Stomach smooth muscle (tissue), 2 donors: ENCODE measurements at regions not wholly inside any gene's neighbourhood (a gene's known extent, or its start where the extent isn't known, plus 50 kb on each side); places are given as distances from the start of the nearest gene placed in this dataset.

Experiments used
- H3K27ac ChIP-seq: one replicate; pipeline ENCODE4 v1.7.0; 2013; ENCODE audit warnings: mild to moderate bottlenecking, low read length, inconsistent platforms
- H3K27me3 ChIP-seq, 2 donors: one replicate each; pipeline ENCODE4 v1.7.0; 2013; ENCODE audit warnings: low read length in 2 of 2; ENCODE audit not compliant: insufficient read depth in 2 of 2, control insufficient read depth in 1 of 2
- H3K36me3 ChIP-seq, 2 donors: one replicate each; pipeline ENCODE4 v1.7.0; 2013; ENCODE audit warnings: low read length in 2 of 2; ENCODE audit not compliant: control insufficient read depth in 2 of 2, insufficient read depth in 2 of 2
- H3K4me1 ChIP-seq: one replicate; pipeline ENCODE4 v1.7.0; 2013; ENCODE audit warnings: low read length; ENCODE audit not compliant: control insufficient read depth, insufficient read depth
- H3K4me3 ChIP-seq, 2 donors: one replicate each; pipeline ENCODE4 v1.7.0; 2013; ENCODE audit warnings: low read length in 2 of 2
- H3K9ac ChIP-seq, 2 donors: one replicate each; pipeline ENCODE4 v1.7.0; 2013; ENCODE audit warnings: low read length in 2 of 2, mild to moderate bottlenecking in 1 of 2
- H3K9me3 ChIP-seq, 2 donors: one replicate each; pipeline ENCODE4 v1.7.0; 2013; ENCODE audit warnings: low read length in 2 of 2; ENCODE audit not compliant: control insufficient read depth in 2 of 2
- donor health status: healthy.
- donor health status: Pancreatic carcinoma.

DNA sequence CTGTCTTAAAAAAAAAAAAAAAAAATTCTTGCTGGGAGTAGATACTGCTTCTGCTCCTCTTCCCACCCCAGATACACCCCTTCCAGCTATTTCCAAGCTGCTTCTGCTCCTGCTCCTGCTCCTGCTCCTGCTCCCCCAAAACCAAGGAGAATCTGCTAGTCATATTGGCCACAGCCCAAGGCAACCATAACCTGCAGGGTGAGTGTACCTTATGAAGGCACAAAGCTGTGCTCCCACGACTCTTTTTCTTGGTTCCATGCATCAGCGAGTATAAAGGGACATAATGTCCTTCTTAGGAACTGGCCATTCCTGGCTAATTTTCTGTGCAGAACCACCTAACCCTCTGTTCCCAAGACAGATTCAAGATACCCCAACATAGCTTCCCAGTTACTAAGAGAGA is 129.5 kb upstream of the CDK1 start:
- Histone ChIP-seq H3K4me1 (no peaks in the 10 kb centered on the region), H3K4me3 (no peak overlapping the region), H3K27ac (no peak overlapping the region), H3K9me3 (no peaks in the 10 kb centered on the region), H3K27me3 (no peaks in the 10 kb centered on the region), H3K36me3 (no peaks in the 10 kb centered on the region), H3K9ac (no peak overlapping the region)

DNA sequence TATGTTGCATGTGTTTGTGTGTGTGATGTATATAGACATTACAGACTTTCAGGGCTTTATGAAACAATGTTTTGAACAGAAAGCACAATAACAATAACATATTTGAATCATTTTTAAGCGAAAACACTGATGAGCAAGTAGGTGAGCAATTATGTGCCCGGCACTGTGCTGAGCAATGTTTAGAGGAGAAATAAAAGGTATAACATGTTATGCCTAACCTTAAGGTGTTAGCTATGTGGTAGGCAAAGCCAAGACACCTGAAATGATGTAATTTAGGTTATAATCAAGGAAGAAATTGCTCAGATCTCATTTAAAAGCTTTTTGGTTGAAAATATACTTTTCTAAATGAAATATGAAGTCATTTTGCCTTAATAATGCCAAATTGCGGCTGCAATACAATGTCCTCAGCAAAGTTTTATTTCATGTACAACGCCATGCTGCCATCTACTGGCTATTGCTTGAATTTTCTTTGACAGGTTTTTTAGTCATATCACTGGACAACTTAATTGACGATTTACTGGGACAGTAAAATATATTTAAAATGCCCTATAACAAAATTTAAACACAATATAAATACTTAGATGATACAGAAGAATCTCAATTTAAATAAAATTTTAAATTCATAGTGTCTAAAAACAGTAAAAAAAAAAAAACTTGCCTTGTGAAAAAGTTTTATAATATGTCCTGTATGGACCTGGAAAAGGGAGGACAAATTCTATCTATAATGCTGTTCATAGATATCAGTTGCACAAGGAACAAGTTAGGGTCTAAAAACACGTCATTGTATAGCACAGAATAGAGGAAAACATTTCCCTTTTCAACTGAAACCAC is 131.1 kb upstream of the CDK1 start:
- Histone ChIP-seq H3K36me3 (no peaks in the 10 kb centered on the region), H3K9ac (no peak overlapping the region), H3K9me3 (no peaks in the 10 kb centered on the region)

DNA sequence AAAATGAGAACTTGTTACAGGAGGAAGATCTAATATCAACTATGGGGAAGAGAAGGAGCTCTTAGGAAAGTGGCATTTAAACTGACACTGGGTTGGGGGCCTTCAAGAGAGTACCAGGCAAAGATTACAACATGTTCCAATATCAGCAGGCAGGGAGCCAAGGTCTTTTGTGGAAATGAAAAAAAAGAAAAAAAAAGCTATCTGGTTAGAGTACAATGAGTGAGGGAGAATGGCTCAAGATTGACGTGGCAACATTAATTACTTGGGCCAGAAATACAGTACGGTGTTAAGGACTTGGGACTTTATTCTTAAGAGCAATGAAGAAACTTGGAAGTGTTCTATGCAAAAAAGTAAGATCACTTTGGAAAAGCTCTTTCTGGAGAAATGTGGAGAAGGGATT is 132.3 kb upstream of the CDK1 start:
- Histone ChIP-seq H3K36me3 (no peaks in the 10 kb centered on the region), H3K9ac (no peak overlapping the region), H3K4me3 (no peak overlapping the region), H3K27me3 (no peaks in the 10 kb centered on the region), H3K9me3 (no peaks in the 10 kb centered on the region), H3K4me1 (no peaks in the 10 kb centered on the region), H3K27ac (no peak overlapping the region)

More for the DNA sequence above, 131.1 kb upstream of the CDK1 start:
- Histone ChIP-seq H3K4me1 (no peaks in the 10 kb centered on the region), H3K4me3 (no peak overlapping the region), H3K27ac (no peak overlapping the region), H3K27me3 (no peaks in the 10 kb centered on the region)

DNA sequence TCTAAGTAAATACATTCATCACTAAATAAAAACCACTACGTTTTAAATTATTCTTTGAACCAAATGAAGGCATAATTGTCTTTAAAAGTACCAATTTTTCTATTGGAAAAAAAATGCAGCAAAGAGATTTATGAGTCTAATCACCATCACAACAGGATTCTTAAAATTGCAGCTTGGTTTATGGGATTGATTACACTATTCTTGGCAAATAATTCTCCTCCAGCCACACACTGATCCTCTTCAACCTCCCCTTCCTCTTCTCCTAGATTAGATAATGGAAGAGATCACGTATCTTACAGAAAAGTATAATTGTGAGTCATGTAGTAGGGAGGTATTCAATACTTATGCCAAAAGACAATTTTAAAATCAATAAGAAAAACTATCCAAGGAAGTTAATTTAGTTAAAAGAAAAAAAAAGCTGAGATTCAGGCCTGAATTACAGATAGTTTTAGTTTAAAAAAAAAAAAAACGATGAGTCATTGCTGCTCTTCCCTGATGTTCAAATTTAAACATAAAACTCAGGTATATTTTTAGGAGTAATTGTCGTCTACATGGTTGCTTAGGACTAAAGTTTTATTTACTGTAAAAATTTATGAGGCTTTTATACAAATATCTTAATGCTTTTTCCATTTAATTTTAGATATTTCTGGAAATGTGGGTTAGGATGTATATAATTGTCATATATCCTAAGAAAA is 133.7 kb upstream of the CDK1 start:
- H3K27ac ChIP-seq: no peak overlapping the region
- H3K36me3 ChIP-seq: no peaks in the 10 kb centered on the region
- H3K4me3 ChIP-seq: no peak overlapping the region
- no peaks in the 10 kb centered on the region for H3K27me3 ChIP-seq
- H3K9ac ChIP-seq: no peak overlapping the region
- no peaks in the 10 kb centered on the region for H3K9me3 ChIP-seq
- no peaks in the 10 kb centered on the region for H3K4me1 ChIP-seq

DNA sequence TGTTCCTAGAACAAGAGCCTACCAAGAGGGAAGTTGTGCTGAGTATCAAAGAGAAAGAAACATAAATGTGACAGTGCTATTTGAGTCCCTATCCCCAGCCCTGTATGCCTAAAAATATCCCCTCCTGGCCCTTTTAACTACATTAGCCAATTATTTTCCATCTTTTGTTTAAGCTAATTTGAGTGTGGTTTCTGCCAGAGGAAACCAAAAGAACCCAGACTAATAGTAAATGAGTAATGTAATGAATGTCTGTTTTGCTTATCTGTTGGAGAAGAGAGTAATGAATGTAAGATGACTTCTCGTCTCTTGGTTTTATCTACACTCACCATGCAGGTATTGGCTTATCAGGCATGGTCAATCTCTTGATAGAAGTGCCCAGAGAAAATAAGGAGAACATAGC is 134.4 kb upstream of the CDK1 start:
- no peaks in the 10 kb centered on the region for H3K27me3 ChIP-seq
- H3K9me3 ChIP-seq: no peaks in the 10 kb centered on the region
- no peak overlapping the region for H3K4me3 ChIP-seq
- H3K27ac ChIP-seq: no peak overlapping the region
- no peak overlapping the region for H3K9ac ChIP-seq
- H3K36me3 ChIP-seq: no peaks in the 10 kb centered on the region
- no peaks in the 10 kb centered on the region for H3K4me1 ChIP-seq

DNA sequence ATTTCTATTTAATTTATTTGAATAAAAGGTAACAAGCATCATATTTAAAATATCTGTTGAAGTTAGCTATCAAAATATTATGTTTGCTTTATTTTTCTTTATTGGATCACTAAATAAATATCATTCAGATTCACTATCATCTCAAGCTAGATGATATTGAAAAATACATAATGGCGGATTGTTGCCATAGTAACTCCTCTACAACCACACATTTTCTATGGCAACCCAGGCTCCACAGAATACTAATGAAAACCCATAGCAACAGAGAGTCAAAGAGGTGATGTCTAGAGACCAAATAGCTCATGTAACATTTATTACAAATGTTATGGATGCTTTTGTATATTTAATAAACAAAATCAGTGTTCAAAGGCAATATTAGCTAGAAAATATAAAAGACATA is 148.9 kb upstream of the CDK1 start:
- no peaks in the 10 kb centered on the region for H3K36me3 ChIP-seq
- H3K27me3 ChIP-seq: no peaks in the 10 kb centered on the region
- H3K9ac ChIP-seq: no peak overlapping the region
- H3K4me1 ChIP-seq: no peaks in the 10 kb centered on the region
- no peak overlapping the region for H3K27ac ChIP-seq
- no peaks in the 10 kb centered on the region for H3K9me3 ChIP-seq
- H3K4me3 ChIP-seq: no peak overlapping the region

DNA sequence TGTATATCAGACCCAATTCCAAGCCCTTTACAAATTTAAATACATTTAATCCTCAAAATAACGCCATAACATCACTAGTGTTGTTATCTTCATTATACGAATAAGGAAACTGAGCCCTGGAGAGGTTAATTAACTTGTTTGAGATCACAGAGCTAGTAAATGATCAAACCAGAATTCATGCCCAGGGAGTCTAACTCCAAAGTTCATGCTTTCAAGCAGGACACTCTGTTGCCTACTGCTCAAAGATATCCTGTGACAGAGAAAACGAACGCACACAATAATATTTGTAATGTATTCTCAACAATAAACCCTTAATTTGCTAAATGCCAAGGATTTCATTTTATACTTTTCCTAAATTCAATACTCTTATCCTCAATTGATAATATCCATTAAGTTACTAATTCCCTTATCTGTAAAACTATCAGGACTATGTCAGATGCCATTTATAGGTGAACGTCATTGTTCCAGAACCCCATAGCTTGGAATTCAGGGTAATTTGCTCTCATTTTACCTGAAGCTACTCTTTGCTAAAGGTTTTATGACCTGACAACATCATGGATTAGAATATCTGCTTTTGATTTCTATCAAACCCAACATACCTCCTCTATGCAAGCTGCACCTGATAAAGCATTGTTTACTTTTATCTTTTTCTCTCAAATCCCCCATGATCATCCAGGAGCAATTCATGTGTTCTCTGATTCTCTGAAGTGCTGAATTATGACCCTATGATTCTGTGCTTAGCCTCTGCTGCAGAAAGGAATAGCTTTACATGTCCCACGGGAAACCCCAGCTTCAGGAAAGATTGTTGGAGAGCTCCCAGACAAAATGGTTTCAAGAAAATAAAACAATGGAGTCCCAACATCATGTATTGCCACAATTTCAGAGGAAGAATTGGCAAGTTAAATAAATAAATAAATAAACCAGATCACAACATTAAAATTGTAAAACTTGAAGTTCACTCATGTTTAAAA is 150.2 kb upstream of the CDK1 start:
- Histone ChIP-seq H3K27ac (no peak overlapping the region), H3K9ac (no peak overlapping the region), H3K4me3 (no peak overlapping the region)

DNA sequence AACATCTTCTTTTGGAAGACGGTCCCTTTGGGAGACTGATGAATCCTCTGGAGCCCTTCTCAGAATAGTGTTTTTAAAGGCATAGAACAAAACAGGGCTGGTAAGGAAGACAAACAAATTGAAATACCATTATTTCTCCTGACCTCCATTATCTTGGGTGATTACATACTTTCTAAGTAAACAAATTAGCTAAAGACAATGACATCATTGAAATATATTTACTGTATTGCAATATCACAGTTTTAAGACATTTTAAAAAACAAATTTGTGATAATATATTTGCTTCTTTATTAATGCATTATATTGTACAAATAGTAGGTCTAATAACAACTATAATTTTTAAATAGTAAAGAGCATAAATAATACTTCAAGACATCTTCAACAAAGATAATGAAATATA is 152.2 kb upstream of the CDK1 start:
- Histone ChIP-seq H3K4me3 (no peak overlapping the region), H3K27ac (no peak overlapping the region), H3K4me1 (no peaks in the 10 kb centered on the region), H3K36me3 (no peaks in the 10 kb centered on the region), H3K9ac (no peak overlapping the region), H3K27me3 (no peaks in the 10 kb centered on the region), H3K9me3 (no peaks in the 10 kb centered on the region)

More for the DNA sequence above, 150.2 kb upstream of the CDK1 start:
- H3K36me3 ChIP-seq: no peaks in the 10 kb centered on the region
- H3K4me1 ChIP-seq: no peaks in the 10 kb centered on the region
- H3K9me3 ChIP-seq: no peaks in the 10 kb centered on the region
- no peaks in the 10 kb centered on the region for H3K27me3 ChIP-seq

DNA sequence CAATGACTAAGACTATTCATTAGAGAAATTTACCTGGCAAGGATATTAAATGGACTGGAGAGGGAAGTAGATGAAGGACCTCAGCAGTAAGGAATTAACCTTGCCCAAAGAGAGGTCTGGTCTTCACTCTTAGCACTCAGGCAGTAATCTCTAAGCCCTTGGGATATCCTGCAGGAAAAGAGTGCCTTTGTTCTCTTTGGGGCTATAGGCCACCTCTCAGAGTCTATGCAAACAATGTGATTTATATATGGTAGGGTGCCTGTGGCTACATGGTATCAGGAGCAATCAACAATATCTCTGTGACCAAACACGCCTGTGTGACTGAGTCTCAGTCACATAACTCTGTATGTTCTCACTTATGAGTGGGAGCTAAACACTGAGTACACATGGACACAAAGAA is 154.7 kb upstream of the CDK1 start:
- Histone ChIP-seq H3K36me3 (no peaks in the 10 kb centered on the region), H3K27ac (no peak overlapping the region), H3K9ac (no peak overlapping the region), H3K9me3 (no peaks in the 10 kb centered on the region), H3K27me3 (no peaks in the 10 kb centered on the region), H3K4me1 (no peaks in the 10 kb centered on the region), H3K4me3 (no peak overlapping the region)

DNA sequence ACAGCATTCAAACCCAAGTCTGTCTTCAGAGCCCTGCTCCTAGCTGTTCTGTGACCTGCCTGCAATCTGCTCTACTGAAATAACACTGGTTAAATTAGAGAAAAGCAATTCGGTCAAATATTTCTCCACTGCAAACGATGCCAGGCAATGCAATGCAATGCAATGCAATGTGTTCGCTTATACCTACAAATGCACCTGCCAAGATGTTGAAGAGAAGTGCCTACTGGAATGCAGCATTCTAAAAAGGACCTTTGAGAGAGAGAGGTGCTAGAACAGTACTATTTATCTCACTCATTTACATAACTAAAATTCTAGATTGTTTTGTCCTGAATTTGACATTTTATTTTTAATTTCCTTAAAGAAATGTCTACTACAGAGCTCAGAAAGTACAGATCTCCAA is 157.3 kb upstream of the CDK1 start:
- no peaks in the 10 kb centered on the region for H3K27me3 ChIP-seq
- H3K9me3 ChIP-seq: no peaks in the 10 kb centered on the region
- H3K4me1 ChIP-seq: no peaks in the 10 kb centered on the region
- H3K27ac ChIP-seq: no peak overlapping the region
- no peak overlapping the region for H3K4me3 ChIP-seq
- no peaks in the 10 kb centered on the region for H3K36me3 ChIP-seq
- no peak overlapping the region for H3K9ac ChIP-seq
